ENCODE measurements at regions not wholly inside any gene's neighbourhood (a gene's known extent, or its start where the extent isn't known, plus 50 kb on each side); places are given as distances from the start of the nearest gene placed in this dataset.

- no peak for DNase-seq
- Histone ChIP-seq H3K36me3 (no peaks in the 10 kb centered on the region), H3K9me3 (no peaks in the 10 kb centered on the region), H3K27ac (no peak overlapping the region), H3K4me3 (no peak overlapping the region), H3K4me1 (no peaks in the 10 kb centered on the region), H3K27me3 (no peaks in the 10 kb centered on the region)
- intact Hi-C loops (cut with DNase I): no loop called here
- TF ChIP-seq POLR2A (IDR thresholded peaks at IDR 0.05) (no peak), CTCF (IDR thresholded peaks at IDR 0.05) (no peak)
Measured at GRCh38 chrX:140393507-140393906, 111.4 kb downstream of the SOX3 start.

GRCh38 chrX:140391313-140391712 is 113.6 kb downstream of the SOX3 start:
- 8% methylated on average over 2 of the region's 3 CpGs; no CpG with 5 or more reads in 1 of the 2 donors for WGBS, 2 donors
- intact Hi-C loops (cut with DNase I): no loop called here
- Histone ChIP-seq H3K27me3 (no peaks in the 10 kb centered on the region), H3K4me3 (no peak overlapping the region), H3K9me3 (no peaks in the 10 kb centered on the region), H3K4me1 (no peaks in the 10 kb centered on the region), H3K27ac (no peak overlapping the region), H3K36me3 (no peaks in the 10 kb centered on the region)
- no peak for DNase-seq
- TF ChIP-seq POLR2A (IDR thresholded peaks at IDR 0.05) (no peak), CTCF (IDR thresholded peaks at IDR 0.05) (no peak)

DNA sequence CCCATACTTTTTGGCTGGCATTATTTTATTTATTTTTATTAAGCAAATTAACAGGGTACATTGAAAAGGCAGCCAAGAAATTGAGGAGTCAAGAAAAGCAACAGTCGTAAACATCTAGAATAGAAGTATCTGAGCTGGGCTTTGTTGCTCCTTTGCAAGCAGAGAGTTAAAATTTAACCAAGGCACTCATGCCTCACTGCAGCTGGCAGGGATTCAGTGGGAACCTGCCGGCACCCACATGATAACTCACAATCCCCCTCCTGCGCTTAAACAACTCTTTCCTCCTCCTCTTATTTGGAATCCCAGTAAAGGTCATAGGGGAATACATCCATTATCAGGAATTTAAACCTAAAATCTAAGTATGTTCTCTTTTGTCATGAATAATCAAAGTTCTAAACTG is 115.5 kb downstream of the SOX3 start:
- H3K4me3 ChIP-seq: no peak overlapping the region
- no peaks in the 10 kb centered on the region for H3K4me1 ChIP-seq
- H3K9me3 ChIP-seq: no peaks in the 10 kb centered on the region
- no peak for DNase-seq
- no peaks in the 10 kb centered on the region for H3K36me3 ChIP-seq
- intact Hi-C loops (cut with DNase I): no loop called here
- TF ChIP-seq POLR2A (IDR thresholded peaks at IDR 0.05) (no peak), CTCF (IDR thresholded peaks at IDR 0.05) (no peak)
- 27 to 38% methylated on average over 3 of the region's 3 CpGs for WGBS, 2 donors
- H3K27me3 ChIP-seq: no peaks in the 10 kb centered on the region
- no peak overlapping the region for H3K27ac ChIP-seq

DNA sequence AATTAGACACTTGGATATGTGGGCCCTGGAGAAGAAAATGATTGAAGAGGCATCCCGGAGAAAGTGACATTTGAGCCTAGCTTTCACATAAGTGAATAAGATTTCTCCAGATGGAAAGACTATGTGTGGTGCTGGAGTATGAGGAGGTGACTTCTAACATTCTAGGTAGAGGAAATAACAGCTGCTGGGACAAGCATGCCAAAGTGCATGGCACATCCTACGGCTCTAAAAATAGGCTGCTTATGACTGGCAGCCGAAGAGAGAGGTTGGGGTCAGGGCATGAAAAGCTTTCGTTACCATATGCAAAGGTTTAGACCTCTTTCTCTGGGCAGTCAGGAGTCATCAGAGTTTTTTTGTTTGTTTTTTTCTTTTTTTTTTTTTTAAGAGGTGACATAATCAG is 142.0 kb downstream of the SOX3 start:
- Histone ChIP-seq H3K27me3 (no peaks in the 10 kb centered on the region), H3K36me3 (no peaks in the 10 kb centered on the region), H3K4me3 (no peak overlapping the region), H3K9me3 (no peaks in the 10 kb centered on the region), H3K27ac (no peak overlapping the region), H3K4me1 (no peaks in the 10 kb centered on the region)
- TF ChIP-seq CTCF (IDR thresholded peaks at IDR 0.05): no peak
- TF ChIP-seq POLR2A (IDR thresholded peaks at IDR 0.05): no peak
- 59 to 95% methylated on average over 4 of the region's 4 CpGs for WGBS, 2 donors
- DNase-seq: no peak
- intact Hi-C loops (cut with DNase I): no loop called here

DNA sequence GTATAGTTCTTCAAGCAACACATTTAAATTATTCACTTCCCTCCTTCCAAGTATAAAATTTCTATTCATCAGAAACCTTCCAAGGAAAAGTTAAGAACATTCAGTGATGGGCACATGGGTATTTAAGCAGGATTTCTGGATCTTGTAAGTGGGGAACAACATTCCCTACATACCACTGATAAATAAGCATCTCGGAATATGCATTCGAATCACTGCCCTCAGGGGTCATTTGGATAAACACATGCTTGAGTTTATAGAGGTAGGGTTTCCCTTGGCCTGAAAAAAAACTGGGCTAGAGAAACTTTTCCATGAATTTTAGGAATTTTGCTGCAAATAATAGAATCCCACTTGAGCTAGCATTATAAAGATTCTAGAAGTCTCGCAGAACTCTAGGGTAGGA is 143.9 kb downstream of the SOX3 start:
- no peak for DNase-seq
- H3K27me3 ChIP-seq: no peaks in the 10 kb centered on the region
- intact Hi-C loops (cut with DNase I): no loop called here
- no peaks in the 10 kb centered on the region for H3K9me3 ChIP-seq
- TF ChIP-seq POLR2A (IDR thresholded peaks at IDR 0.05): no peak
- TF ChIP-seq CTCF (IDR thresholded peaks at IDR 0.05): no peak
- no peaks in the 10 kb centered on the region for H3K36me3 ChIP-seq
- no peaks in the 10 kb centered on the region for H3K4me1 ChIP-seq
- H3K27ac ChIP-seq: no peak overlapping the region
- WGBS, 2 donors: 43 to 52% methylated on average over 3 of the region's 3 CpGs
- H3K4me3 ChIP-seq: no peak overlapping the region

Measured in esophagus squamous epithelium (tissue), 5 donors.